K562 (cell line): ENCODE measurements at regions not wholly inside any gene's neighbourhood (a gene's known extent, or its start where the extent isn't known, plus 50 kb on each side); places are given as distances from the start of the nearest gene placed in this dataset.

ENCODE experiments used
- ATAC-seq: fragments of 200-7000 bp; cut with Tn5 transposase; 3 replicates; pipeline ENCODE4 v1.9.1; 2020; ENCODE audit warnings: moderate library complexity
- BruUV-seq: library from RNA; stranded (reverse); fragments of 400-500 nt; replicated peaks from 2 replicates; lab custom pipeline; 2021; lab: Mats Ljungman, UMichigan
- CTCF ChIA-PET: fragments of 300-600 bp; formaldehyde crosslinking; extraction: SDS; loops from one replicate; lab custom pipeline; 2021; ENCODE audit warnings: low intra/inter-chr PET ratio; lab: Yijun Ruan, JAX
- POLR2A ChIA-PET: fragments of 300-600, 350-650 bp; sonication (Branson Sonifier 250); formaldehyde crosslinking; extraction: SDS; loops from one replicate; lab custom pipeline; 2021; ENCODE audit warnings: antibody characterized with exemption, inconsistent platforms; lab: Yijun Ruan, JAX
- DNase-seq, 4 experiments: peaks; one replicate each; pipeline versions ENCODE4 v3.0.0 to v3.0.0-alpha.2; 2011 to 2018; ENCODE audit warnings: low spot score in 3 of 4, mixed read lengths in 3 of 4; ENCODE audit errors: extremely low read depth in 1 of 4
- FAIRE-seq: peaks from 2 replicates; lab custom pipeline; 2011; peaks lifted over from hg19 to GRCh38; lab: Jason Lieb, UNC
- H2AFZ ChIP-seq: 2 replicates; pipeline ENCODE4 v1.6.0; 2011; ENCODE audit warnings: low read depth, low read length, control low read depth, inconsistent platforms
- H3K27ac ChIP-seq: fragments of 200-600 bp; 3 replicates; pipeline ENCODE4 v1.8.0; 2011; ENCODE audit warnings: low read depth, mild to moderate bottlenecking, control low read depth, inconsistent platforms, low read length, moderate library complexity, mixed read lengths; ENCODE audit errors: extremely low read depth
- H3K27me3 ChIP-seq, 2 experiments: fragments of 300-600 bp in 1 of 2; 2 replicates in 1 of 2; 3 replicates in 1 of 2; pipeline versions ENCODE4 v1.6.0 to v1.8.0; 2011; ENCODE audit warnings: inconsistent platforms in 2 of 2, low read length in 2 of 2, mild to moderate bottlenecking in 1 of 2, mixed read lengths in 1 of 2, moderate library complexity in 1 of 2; ENCODE audit not compliant: control insufficient read depth in 2 of 2, insufficient read depth in 2 of 2
- H3K36me3 ChIP-seq: fragments of 300-600 bp; 3 replicates; pipeline ENCODE4 v1.8.0; 2011; ENCODE audit warnings: mild to moderate bottlenecking, low read length, inconsistent platforms; ENCODE audit not compliant: control insufficient read depth, insufficient read depth
- H3K4me1 ChIP-seq, 2 experiments: fragments of 200-600 bp in 1 of 2; replicated peaks in 1 of 2; 2 replicates in 1 of 2; 3 replicates in 1 of 2; pipeline versions ENCODE4 v1.5.1 to v1.8.0; 2011; ENCODE audit warnings: inconsistent platforms in 2 of 2, low read length in 2 of 2, mild to moderate bottlenecking in 1 of 2, mixed read lengths in 1 of 2, moderate library complexity in 1 of 2; ENCODE audit not compliant: control insufficient read depth in 2 of 2, insufficient read depth in 2 of 2
- H3K4me2 ChIP-seq: 2 replicates; pipeline ENCODE4 v1.6.1; 2011; ENCODE audit warnings: low read length, control low read depth, inconsistent platforms, mixed read lengths; ENCODE audit not compliant: insufficient read depth
- H3K4me3 ChIP-seq: fragments of 200-600 bp; sonication (generic), shearing (Covaris generic); 2 replicates; pipeline ENCODE4 v1.5.1; 2016; ENCODE audit warnings: control low read depth, inconsistent platforms
- H3K79me2 ChIP-seq: fragments of 200-600 bp; 3 replicates; pipeline ENCODE4 v1.8.0; 2011; ENCODE audit warnings: low read length, inconsistent platforms; ENCODE audit not compliant: control insufficient read depth, insufficient read depth
- H3K9ac ChIP-seq, 2 experiments: 2 replicates each; pipeline versions ENCODE4 v1.6.0 to v1.6.1; 2011; ENCODE audit warnings: low read depth in 2 of 2, low read length in 2 of 2, control low read depth in 1 of 2, inconsistent platforms in 1 of 2, mild to moderate bottlenecking in 1 of 2, mixed read lengths in 1 of 2; ENCODE audit not compliant: insufficient read depth in 1 of 2
- H3K9me1 ChIP-seq: one replicate; pipeline ENCODE4 v1.6.0; 2011; ENCODE audit warnings: inconsistent platforms, mild to moderate bottlenecking, low read length, moderate library complexity; ENCODE audit not compliant: control insufficient read depth, insufficient read depth
- H3K9me3 ChIP-seq: replicated peaks from 2 replicates; pipeline ENCODE4 v1.5.1; 2011; ENCODE audit warnings: low read depth, low read length, inconsistent platforms; ENCODE audit not compliant: control insufficient read depth, insufficient read depth
- H4K20me1 ChIP-seq: replicated peaks from 2 replicates; pipeline ENCODE4 v1.6.1; 2011; ENCODE audit warnings: low read length, inconsistent platforms, mixed read lengths; ENCODE audit not compliant: control insufficient read depth, insufficient read depth
- CREBBP ChIP-seq: IDR thresholded peaks from one replicate; pipeline ENCODE4 v1.6.1; 2012; ENCODE audit warnings: low read depth, mild to moderate bottlenecking, control low read depth, inconsistent platforms, low read length
- FOXK2 ChIP-seq, 2 experiments: fragments of 450-650 bp; IDR thresholded peaks in 1 of 2; conservative IDR thresholded peaks in 1 of 2; 2 replicates each; pipeline ENCODE4 v1.6.1; 2016; ENCODE audit warnings: low read depth in 2 of 2, mild to moderate bottlenecking in 1 of 2
- HMG20B ChIP-seq: fragments of 250-450 bp; sonication (Bioruptor Pico); IDR thresholded peaks from 2 replicates; pipeline ENCODE4 v1.5.0; 2021; ENCODE audit warnings: mild to moderate bottlenecking
- L3MBTL2 ChIP-seq: fragments of 450-650 bp; IDR thresholded peaks from 2 replicates; pipeline ENCODE4 v1.6.1; 2016; ENCODE audit warnings: mild to moderate bottlenecking, moderate library complexity
- SAP30 ChIP-seq: fragments of 200-600 bp; sonication (generic); IDR thresholded peaks from 2 replicates; pipeline ENCODE4 v1.6.1; 2012; ENCODE audit warnings: borderline replicate concordance, low read depth, mild to moderate bottlenecking, moderate library complexity, low read length, control low read depth, inconsistent platforms; ENCODE audit not compliant: insufficient read depth, poor library complexity, severe bottlenecking
- TEAD2 ChIP-seq: fragments of 450-650 bp; IDR thresholded peaks from 2 replicates; pipeline ENCODE4 v1.6.1; 2016; ENCODE audit warnings: missing genetic modification characterization, control low read depth, missing compliant biosample characterization
- TEAD4 ChIP-seq, 2 experiments: sonication (generic) in 1 of 2; formaldehyde crosslinking in 1 of 2; IDR thresholded peaks; 2 replicates each; pipeline versions ENCODE4 v1.6.1 to v1.8.0; 2012 to 2022; ENCODE audit warnings: borderline replicate concordance in 1 of 2, inconsistent platforms in 1 of 2, low read length in 1 of 2, mild to moderate bottlenecking in 1 of 2, missing genetic modification reagents in 1 of 2
- ZNF184 ChIP-seq: sonication (generic); formaldehyde crosslinking; IDR thresholded peaks from 2 replicates; pipeline ENCODE4 v1.5.0; 2020; ENCODE audit warnings: missing genetic modification reagents
- ZNF212 ChIP-seq: fragments of 450-650 bp; formaldehyde crosslinking; IDR thresholded peaks from 2 replicates; pipeline ENCODE4 v1.4.0; 2020; ENCODE audit warnings: mild to moderate bottlenecking
- ZNF224 ChIP-seq: sonication (generic); formaldehyde crosslinking; IDR thresholded peaks from 2 replicates; pipeline ENCODE4 v1.8.0; 2022; ENCODE audit warnings: mild to moderate bottlenecking, missing genetic modification reagents
- WGBS: fragments of 100-300 bp; shearing (Covaris generic); methylation state at CpG from one replicate; pipeline ENCODE4 v1.1.6; 2016; ENCODE audit warnings: low coverage, mixed read lengths; ENCODE audit not compliant: insufficient coverage; ENCODE audit errors: missing lambda C conversion rate; 5-methylcytosine and 5-hydroxymethylcytosine counted together
- in situ Hi-C: fragments of 300-500 bp; cut with MboI; formaldehyde crosslinking; loops from 4 replicates; pipeline ENCODE4 v1.15.0; 2018; ENCODE audit warnings: inconsistent platforms, mixed read lengths
- intact Hi-C: fragments of 100-400 bp; cut with micrococcal nuclease; formaldehyde crosslinking; loops from 2 replicates; pipeline ENCODE4 v1.14.2; 2022
- TF ChIP-seq, protein P1 (sequence below): fragments of 200-800 bp; sonication (Bioruptor generic); IDR thresholded peaks from 2 replicates; pipeline ENCODE4 v1.6.1; 2016; ENCODE audit warnings: missing genetic modification characterization, missing compliant biosample characterization
- TF ChIP-seq, protein P2 (sequence below): fragments of 250-450 bp; sonication (Bioruptor Pico); IDR thresholded peaks from 2 replicates; pipeline ENCODE4 v1.4.0; 2020; ENCODE audit warnings: mild to moderate bottlenecking, moderate library complexity, borderline replicate concordance

DNA sequence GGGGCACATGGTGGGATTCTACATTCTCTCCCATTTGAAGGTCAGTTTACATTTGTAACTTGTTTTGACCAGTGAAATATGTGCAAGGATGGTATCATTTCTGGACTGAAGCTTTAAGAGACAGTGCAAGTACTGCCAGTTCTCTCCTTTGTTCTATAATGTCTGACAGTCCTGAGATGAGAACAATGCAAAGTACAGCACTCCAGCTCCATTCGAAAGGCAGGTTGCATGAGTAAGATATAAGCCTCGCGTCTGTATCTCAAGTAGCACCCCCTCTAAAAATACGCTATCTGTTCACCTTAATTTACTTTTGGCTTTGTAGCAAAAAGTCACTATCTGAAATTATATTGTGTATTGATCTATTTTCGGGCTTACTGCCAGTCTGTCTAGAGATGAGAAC, 1122.2 kb upstream of the TMEM132C start (continued):
- no peak for TF ChIP-seq ZNF224
- 0 out of 2 replicates have a peak, but pooled peaks have one; percentile 15 for TF ChIP-seq L3MBTL2

DNA sequence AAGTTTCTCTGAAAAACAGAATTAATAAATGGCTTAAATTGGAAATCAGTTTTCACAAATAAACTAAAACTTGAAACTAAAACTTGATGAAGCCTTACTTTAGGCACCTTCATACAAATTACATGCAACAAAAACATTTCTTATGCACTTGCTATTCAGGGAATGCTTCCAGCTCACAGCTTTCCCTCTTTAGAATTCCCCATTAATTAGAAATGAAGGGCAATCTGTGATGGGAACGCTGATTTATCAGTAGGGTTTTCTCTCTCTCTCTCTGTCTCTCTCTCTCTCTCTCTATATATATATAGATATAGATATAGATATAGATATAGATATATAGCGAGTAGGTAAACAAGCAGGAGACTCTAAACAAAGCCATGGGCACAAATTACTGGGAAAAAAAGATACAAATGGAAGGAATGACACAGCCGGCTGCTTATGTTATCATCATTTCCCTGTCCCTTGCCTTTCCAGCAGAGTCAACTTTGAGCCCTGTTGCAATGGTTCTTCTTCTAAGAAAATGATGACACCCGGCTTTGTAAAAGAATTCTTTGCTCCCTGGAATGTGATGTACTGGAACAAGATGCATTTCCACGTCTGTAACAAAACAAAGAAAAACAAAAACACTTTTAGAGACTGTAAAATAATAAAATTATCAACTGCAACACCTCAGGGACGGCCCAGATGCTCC, 1121.6 kb upstream of the TMEM132C start:
- in situ Hi-C loops (no loop called here), intact Hi-C loops (loop anchor here (5.0 kb wide), 1 partner anchor 147 kb away; no protein-coding TSS in a partner anchor)
- Histone ChIP-seq H3K27ac (peak overlapping the region; percentile 95), H3K4me1 (peaks cover 10 to 15% of the 10 kb centered on the region in 2 experiments; a peak in 4 of 5 replicates), H3K4me2 (peak overlapping the region; percentile 90), H3K9ac (peak overlapping the region; percentile 91 to 98), H3K9me1 (no peaks in the 10 kb centered on the region), H3K79me2 (peaks cover 66% of the 10 kb centered on the region), H3K27me3 (no peaks in the 10 kb centered on the region), H2AFZ (peak overlapping the region; percentile 82), H3K36me3 (peaks cover 51% of the 10 kb centered on the region), H4K20me1 (no peaks in the 10 kb centered on the region), H3K4me3 (peak overlapping the region; percentile 73), H3K9me3 (0 out of 2 replicates have a peak, but pooled peaks cover 4% of the 10 kb centered on the region)
- DNase-seq (no peak), ATAC-seq (no peak), FAIRE-seq (no peak)
- POLR2A ChIA-PET = interaction anchor here (1.4 kb wide), 1 partner anchor 9 kb away, joined by 3 read pairs; no protein-coding TSS in a partner anchor
- 24% methylated on average over 6 of the region's 6 CpGs for whole genome bisulfite sequencing
- CTCF ChIA-PET = no interaction called here
- no TSS peak for BruUV-seq
- TF ChIP-seq ZNF184 (CRISPR knock-in tag) (no peak), TEAD2 (tag) (no peak), FOXK2 (conservative IDR thresholded peaks at IDR 0.05 in 1 of 2, IDR thresholded peaks at IDR 0.05 in 1 of 2; ENCODE audit: low read depth in 2 of 2) (0 out of 4 replicates have a peak, but pooled peaks of 1 of the 2 experiments have one; percentile 12), CREBBP (no peak), SAP30 (no peak), HMG20B (CRISPR knock-in tag) (no peak), TEAD4 (IDR thresholded peaks at IDR 0.05; ENCODE audit: low read length) (0 out of 2 replicates have a peak, but pooled peaks have one; percentile 11), TEAD4 (CRISPR knock-in tag; IDR thresholded peaks at IDR 0.05; ENCODE audit: borderline replicate concordance) (no peak), ZNF212 (CRISPR knock-in tag) (no peak)
- TF ChIP-seq, protein P1, sequence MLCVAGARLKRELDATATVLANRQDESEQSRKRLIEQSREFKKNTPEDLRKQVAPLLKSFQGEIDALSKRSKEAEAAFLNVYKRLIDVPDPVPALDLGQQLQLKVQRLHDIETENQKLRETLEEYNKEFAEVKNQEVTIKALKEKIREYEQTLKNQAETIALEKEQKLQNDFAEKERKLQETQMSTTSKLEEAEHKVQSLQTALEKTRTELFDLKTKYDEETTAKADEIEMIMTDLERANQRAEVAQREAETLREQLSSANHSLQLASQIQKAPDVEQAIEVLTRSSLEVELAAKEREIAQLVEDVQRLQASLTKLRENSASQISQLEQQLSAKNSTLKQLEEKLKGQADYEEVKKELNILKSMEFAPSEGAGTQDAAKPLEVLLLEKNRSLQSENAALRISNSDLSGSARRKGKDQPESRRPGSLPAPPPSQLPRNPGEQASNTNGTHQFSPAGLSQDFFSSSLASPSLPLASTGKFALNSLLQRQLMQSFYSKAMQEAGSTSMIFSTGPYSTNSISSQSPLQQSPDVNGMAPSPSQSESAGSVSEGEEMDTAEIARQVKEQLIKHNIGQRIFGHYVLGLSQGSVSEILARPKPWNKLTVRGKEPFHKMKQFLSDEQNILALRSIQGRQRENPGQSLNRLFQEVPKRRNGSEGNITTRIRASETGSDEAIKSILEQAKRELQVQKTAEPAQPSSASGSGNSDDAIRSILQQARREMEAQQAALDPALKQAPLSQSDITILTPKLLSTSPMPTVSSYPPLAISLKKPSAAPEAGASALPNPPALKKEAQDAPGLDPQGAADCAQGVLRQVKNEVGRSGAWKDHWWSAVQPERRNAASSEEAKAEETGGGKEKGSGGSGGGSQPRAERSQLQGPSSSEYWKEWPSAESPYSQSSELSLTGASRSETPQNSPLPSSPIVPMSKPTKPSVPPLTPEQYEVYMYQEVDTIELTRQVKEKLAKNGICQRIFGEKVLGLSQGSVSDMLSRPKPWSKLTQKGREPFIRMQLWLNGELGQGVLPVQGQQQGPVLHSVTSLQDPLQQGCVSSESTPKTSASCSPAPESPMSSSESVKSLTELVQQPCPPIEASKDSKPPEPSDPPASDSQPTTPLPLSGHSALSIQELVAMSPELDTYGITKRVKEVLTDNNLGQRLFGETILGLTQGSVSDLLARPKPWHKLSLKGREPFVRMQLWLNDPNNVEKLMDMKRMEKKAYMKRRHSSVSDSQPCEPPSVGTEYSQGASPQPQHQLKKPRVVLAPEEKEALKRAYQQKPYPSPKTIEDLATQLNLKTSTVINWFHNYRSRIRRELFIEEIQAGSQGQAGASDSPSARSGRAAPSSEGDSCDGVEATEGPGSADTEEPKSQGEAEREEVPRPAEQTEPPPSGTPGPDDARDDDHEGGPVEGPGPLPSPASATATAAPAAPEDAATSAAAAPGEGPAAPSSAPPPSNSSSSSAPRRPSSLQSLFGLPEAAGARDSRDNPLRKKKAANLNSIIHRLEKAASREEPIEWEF (CRISPR knock-in tag) = no peak
- TF ChIP-seq, protein P2, sequence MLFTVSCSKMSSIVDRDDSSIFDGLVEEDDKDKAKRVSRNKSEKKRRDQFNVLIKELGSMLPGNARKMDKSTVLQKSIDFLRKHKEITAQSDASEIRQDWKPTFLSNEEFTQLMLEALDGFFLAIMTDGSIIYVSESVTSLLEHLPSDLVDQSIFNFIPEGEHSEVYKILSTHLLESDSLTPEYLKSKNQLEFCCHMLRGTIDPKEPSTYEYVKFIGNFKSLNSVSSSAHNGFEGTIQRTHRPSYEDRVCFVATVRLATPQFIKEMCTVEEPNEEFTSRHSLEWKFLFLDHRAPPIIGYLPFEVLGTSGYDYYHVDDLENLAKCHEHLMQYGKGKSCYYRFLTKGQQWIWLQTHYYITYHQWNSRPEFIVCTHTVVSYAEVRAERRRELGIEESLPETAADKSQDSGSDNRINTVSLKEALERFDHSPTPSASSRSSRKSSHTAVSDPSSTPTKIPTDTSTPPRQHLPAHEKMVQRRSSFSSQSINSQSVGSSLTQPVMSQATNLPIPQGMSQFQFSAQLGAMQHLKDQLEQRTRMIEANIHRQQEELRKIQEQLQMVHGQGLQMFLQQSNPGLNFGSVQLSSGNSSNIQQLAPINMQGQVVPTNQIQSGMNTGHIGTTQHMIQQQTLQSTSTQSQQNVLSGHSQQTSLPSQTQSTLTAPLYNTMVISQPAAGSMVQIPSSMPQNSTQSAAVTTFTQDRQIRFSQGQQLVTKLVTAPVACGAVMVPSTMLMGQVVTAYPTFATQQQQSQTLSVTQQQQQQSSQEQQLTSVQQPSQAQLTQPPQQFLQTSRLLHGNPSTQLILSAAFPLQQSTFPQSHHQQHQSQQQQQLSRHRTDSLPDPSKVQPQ = no peak
